BE2C (cell line): ENCODE measurements at regions not wholly inside any gene's neighbourhood (a gene's known extent, or its start where the extent isn't known, plus 50 kb on each side); places are given as distances from the start of the nearest gene placed in this dataset.

Source experiments
- DNase-seq: peaks from one replicate; pipeline ENCODE4 v3.0.0-alpha.2; 2020
- H3K27me3 ChIP-seq: fragments of 250-450 bp; sonication (Bioruptor Pico); 2 replicates; pipeline ENCODE4 v1.5.1; 2020; ENCODE audit warnings: mild to moderate bottlenecking
- H3K36me3 ChIP-seq: fragments of 250-450 bp; sonication (Bioruptor Pico); 2 replicates; pipeline ENCODE4 v1.5.1; 2020; ENCODE audit warnings: mild to moderate bottlenecking
- H3K4me1 ChIP-seq: fragments of 250-450 bp; sonication (Bioruptor Pico); 2 replicates; pipeline ENCODE4 v1.5.1; 2020
- H3K4me3 ChIP-seq: 2 replicates; pipeline ENCODE4 v1.5.1; 2011; ENCODE audit warnings: low read depth, low read length
- H3K9me3 ChIP-seq: fragments of 250-450 bp; sonication (Bioruptor Pico); 2 replicates; pipeline ENCODE4 v1.5.1; 2020
- CTCF ChIP-seq: IDR thresholded peaks from 2 replicates; pipeline ENCODE4 v1.5.1; 2012; ENCODE audit warnings: mild to moderate bottlenecking, low read depth, low read length

- Histone ChIP-seq H3K9me3 (no peaks in the 10 kb centered on the region), H3K4me3 (no peak overlapping the region), H3K36me3 (no peaks in the 10 kb centered on the region), H3K27me3 (no peaks in the 10 kb centered on the region), H3K4me1 (peaks cover 34% of the 10 kb centered on the region)
- no peak for TF ChIP-seq CTCF
- no peak for DNase-seq
These were observed 64.1 kb upstream of the SPOCK1 start for GRCh38 chr5:137563301-137563645.

- H3K4me3 ChIP-seq: no peak overlapping the region
- DNase-seq: no peak
- H3K27me3 ChIP-seq: no peaks in the 10 kb centered on the region
- TF ChIP-seq CTCF: no peak
- peaks cover 21% of the 10 kb centered on the region for H3K4me1 ChIP-seq
- H3K36me3 ChIP-seq: no peaks in the 10 kb centered on the region
- H3K9me3 ChIP-seq: no peaks in the 10 kb centered on the region
These were observed 62.5 kb upstream of the SPOCK1 start for GRCh38 chr5:137561608-137562007.

GRCh38 chr5:137560420-137560819 lies 61.3 kb upstream of the SPOCK1 start:
- peaks cover 12% of the 10 kb centered on the region for H3K4me1 ChIP-seq
- no peaks in the 10 kb centered on the region for H3K27me3 ChIP-seq
- no peak overlapping the region for H3K4me3 ChIP-seq
- H3K36me3 ChIP-seq: no peaks in the 10 kb centered on the region
- no peaks in the 10 kb centered on the region for H3K9me3 ChIP-seq
- no peak for DNase-seq
- no peak for TF ChIP-seq CTCF
